B cell (primary cell): ENCODE measurements at regions not wholly inside any gene's neighbourhood (a gene's known extent, or its start where the extent isn't known, plus 50 kb on each side); places are given as distances from the start of the nearest gene placed in this dataset.

Source experiments
- ATAC-seq: fragments of 200-7000 bp; cut with Tn5 transposase; one replicate; pipeline ENCODE4 v1.10.0; 2021; ENCODE audit warnings: low read depth, mild to moderate bottlenecking, moderate number of reproducible peaks, moderate library complexity
- CTCF ChIA-PET: fragments of 350-600 bp; sonication (Branson Sonifier 250); formaldehyde crosslinking; loops from one replicate; lab custom pipeline; 2021; ENCODE audit warnings: antibody characterized with exemption, inconsistent platforms; lab: Charles Lee
- POLR2A ChIA-PET: fragments of 350-600 bp; sonication (Branson Sonifier 250); formaldehyde crosslinking; loops from one replicate; lab custom pipeline; 2021; ENCODE audit warnings: antibody characterized with exemption; lab: Charles Lee
- DNase-seq: peaks from one replicate; pipeline ENCODE4 v3.0.0; 2013
- H2AFZ ChIP-seq: 2 replicates; pipeline ENCODE4 v1.6.1; 2012; ENCODE audit warnings: mild to moderate bottlenecking, low read depth, low read length; ENCODE audit not compliant: insufficient read depth, poor library complexity, severe bottlenecking
- H3K27ac ChIP-seq, 2 donors: 1 replicate in 1 of 2; 2 replicates in 1 of 2; pipeline ENCODE4 v1.5.1; 2012 to 2013; ENCODE audit warnings: low read length in 2 of 2, mild to moderate bottlenecking in 2 of 2, moderate library complexity in 1 of 2
- H3K27me3 ChIP-seq, 4 experiments: fragments of 200-600 bp in 1 of 4; sonication (generic) in 1 of 4; replicated peaks in 1 of 4; 1 replicate in 2 of 4; 2 replicates in 2 of 4; pipeline versions ENCODE4 v1.6.1 to v1.7.0; 2013 to 2016; ENCODE audit warnings: low read length in 3 of 4, mild to moderate bottlenecking in 2 of 4, mixed read lengths in 1 of 4, moderate library complexity in 1 of 4; ENCODE audit not compliant: insufficient read depth in 4 of 4, control insufficient read depth in 3 of 4; ENCODE audit errors: control extremely low read depth in 1 of 4
- H3K36me3 ChIP-seq, 2 experiments: replicated peaks in 1 of 2; 1 replicate in 1 of 2; 2 replicates in 1 of 2; pipeline versions ENCODE4 v1.6.1 to v1.7.1; 2013; ENCODE audit warnings: low read length in 1 of 2; ENCODE audit not compliant: insufficient read depth in 2 of 2, control insufficient read depth in 1 of 2; ENCODE audit errors: control extremely low read depth in 1 of 2, extremely low read depth in 1 of 2
- H3K4me1 ChIP-seq, 2 donors: fragments of 200-600 bp in 1 of 2; sonication (generic) in 1 of 2; 1 replicate in 1 of 2; 2 replicates in 1 of 2; pipeline versions ENCODE4 v1.5.1 to v1.6.1; 2013 to 2017; ENCODE audit warnings: low read length in 2 of 2; ENCODE audit not compliant: control insufficient read depth in 2 of 2, insufficient read depth in 2 of 2
- H3K4me2 ChIP-seq: replicated peaks from 2 replicates; pipeline ENCODE3; 2012; ENCODE audit warnings: mild to moderate bottlenecking, low read depth, low read length; ENCODE audit not compliant: poor library complexity, severe bottlenecking
- H3K4me3 ChIP-seq, 5 experiments: fragments of 200-600 bp in 1 of 5; sonication (generic) in 1 of 5; 1 replicate in 3 of 5; 2 replicates in 2 of 5; pipeline versions ENCODE4 v1.5.1 to v1.7.0; 2011 to 2016; ENCODE audit warnings: low read length in 4 of 5, mild to moderate bottlenecking in 4 of 5, low read depth in 2 of 5, control low read depth in 1 of 5, moderate library complexity in 1 of 5; ENCODE audit not compliant: insufficient read depth in 1 of 5; ENCODE audit errors: control extremely low read depth in 1 of 5, extremely low read depth in 1 of 5
- H3K79me2 ChIP-seq: fragments of 200-600 bp; sonication (generic); one replicate; pipeline ENCODE4 v1.6.0; 2016; ENCODE audit warnings: low read length; ENCODE audit not compliant: control insufficient read depth, insufficient read depth
- H3K9ac ChIP-seq: fragments of 200-600 bp; sonication (generic); 2 replicates; pipeline ENCODE4 v1.6.1; 2017; ENCODE audit warnings: mild to moderate bottlenecking, low read length, moderate library complexity
- H3K9me3 ChIP-seq, 3 donors: one replicate each; pipeline versions ENCODE4 v1.6.1 to v1.7.1; 2013; ENCODE audit warnings: low read length in 2 of 3; ENCODE audit not compliant: control insufficient read depth in 2 of 3, insufficient read depth in 1 of 3; ENCODE audit errors: control extremely low read depth in 1 of 3
- H4K20me1 ChIP-seq: 2 replicates; pipeline ENCODE4 v1.6.0; 2012; ENCODE audit warnings: mild to moderate bottlenecking, low read length; ENCODE audit not compliant: insufficient read depth, control insufficient read depth, poor library complexity, severe bottlenecking
- H3K27ac Mint-ChIP-seq: one replicate; pipeline ENCODE4 v1.8.0; 2021; ENCODE audit warnings: mixed read lengths
- H3K27me3 Mint-ChIP-seq: one replicate; pipeline ENCODE4 v1.8.0; 2021; ENCODE audit warnings: mixed read lengths
- H3K4me1 Mint-ChIP-seq: one replicate; pipeline ENCODE4 v1.8.0; 2021; ENCODE audit warnings: mixed read lengths
- H3K4me3 Mint-ChIP-seq: one replicate; pipeline ENCODE4 v1.8.0; 2021; ENCODE audit warnings: mixed read lengths
- H3K9me3 Mint-ChIP-seq: one replicate; pipeline ENCODE4 v1.8.0; 2022; ENCODE audit warnings: mixed read lengths; ENCODE audit not compliant: insufficient read depth
- CTCF ChIP-seq: fragments of 200-600 bp; IDR thresholded peaks from one replicate; pipeline ENCODE4 v1.8.0; 2022; ENCODE audit warnings: antibody characterized with exemption, mild to moderate bottlenecking
- EZH2 ChIP-seq: IDR thresholded peaks from 2 replicates; pipeline ENCODE4 v1.6.1; 2012; ENCODE audit warnings: borderline replicate concordance, low read depth, mild to moderate bottlenecking, moderate library complexity, low read length; ENCODE audit not compliant: insufficient read depth, poor library complexity, severe bottlenecking
- WGBS: methylation state at CpG from one replicate; pipeline ENCODE4 v1.1.5; 2013; ENCODE audit warnings: missing lambda C conversion rate; ENCODE audit not compliant: insufficient coverage; 5-methylcytosine and 5-hydroxymethylcytosine counted together
- intact Hi-C: fragments of 100-400 bp; cut with micrococcal nuclease; formaldehyde crosslinking; loops from one replicate; pipeline ENCODE4 v1.10.0; 2022

GRCh38 chrX:33465137-33465536 lies 253.8 kb upstream of the DMD start:
- Histone ChIP-seq H3K27ac (no peak overlapping the region), H2AFZ (no peak overlapping the region), H3K9me3 (peaks cover 0 to 6% (median 0%) of the 10 kb centered on the region in 3 donors), H3K9ac (no peak overlapping the region), H3K4me2 (no peak overlapping the region), H3K4me1 (no peaks in the 10 kb centered on the region), H4K20me1 (no peaks in the 10 kb centered on the region), H3K36me3 (no peaks in the 10 kb centered on the region), H3K79me2 (no peaks in the 10 kb centered on the region), H3K27me3 (no peaks in the 10 kb centered on the region), H3K4me3 (no peak overlapping the region)
- no peak for TF ChIP-seq CTCF
- no peak for TF ChIP-seq EZH2
- no peaks in the 10 kb centered on the region for H3K4me1 Mint-ChIP-seq
- ATAC-seq = no peak
- intact Hi-C loops = no loop called here
- no peak for DNase-seq
- H3K4me3 Mint-ChIP-seq = no peak overlapping the region
- ChIA-PET CTCF (no interaction called here), POLR2A (no interaction called here)
- H3K27ac Mint-ChIP-seq = no peak overlapping the region
- H3K27me3 Mint-ChIP-seq = no peaks in the 10 kb centered on the region
- no peaks in the 10 kb centered on the region for H3K9me3 Mint-ChIP-seq

GRCh38 chrX:33457102-33457501 lies 245.8 kb upstream of the DMD start:
- CTCF ChIA-PET = no interaction called here
- no peaks in the 10 kb centered on the region for H3K4me1 Mint-ChIP-seq
- H2AFZ ChIP-seq = no peak overlapping the region
- H3K9me3 Mint-ChIP-seq = peaks cover 1% of the 10 kb centered on the region
- no peak overlapping the region for H3K9ac ChIP-seq
- POLR2A ChIA-PET = no interaction called here
- H3K27me3 Mint-ChIP-seq = no peaks in the 10 kb centered on the region
- no peak overlapping the region for H3K4me3 Mint-ChIP-seq
- no peak overlapping the region for H3K4me2 ChIP-seq
- H3K36me3 ChIP-seq = no peaks in the 10 kb centered on the region
- ATAC-seq (no peak), DNase-seq (no peak)
- H3K27me3 ChIP-seq = no peaks in the 10 kb centered on the region
- H3K9me3 ChIP-seq = no peaks in the 10 kb centered on the region
- no peak overlapping the region for H3K27ac Mint-ChIP-seq
- H3K4me3 ChIP-seq = no peak overlapping the region
- no peak for TF ChIP-seq EZH2
- no peak for TF ChIP-seq CTCF
- intact Hi-C loops = no loop called here
- no peaks in the 10 kb centered on the region for H3K79me2 ChIP-seq
- no peaks in the 10 kb centered on the region for H3K4me1 ChIP-seq
- no peaks in the 10 kb centered on the region for H4K20me1 ChIP-seq
- no CpG with 5 or more reads among the region's 2 CpGs for WGBS
- no peak overlapping the region for H3K27ac ChIP-seq
